Hippocampal formation (tissue), 2 donors: ENCODE measurements at regions not wholly inside any gene's neighbourhood (a gene's known extent, or its start where the extent isn't known, plus 50 kb on each side); places are given as distances from the start of the nearest gene placed in this dataset.
"Not testable (repeated sequence)": the region's sequence is repeated elsewhere in the genome, so short reads cannot be mapped to it uniquely, and the experiment has no call there.

Experiments used
- DNase-seq, 2 donors: peaks; one replicate each; lab custom pipeline; 2025; lab: John Stamatoyannopoulos, UW

- DNase-seq = no peak
Measured at GRCh38 chrX:13476384-13476783, 93.0 kb upstream of the EGFL6 start.

- no peak for DNase-seq
Measured at GRCh38 chrX:13474164-13474516, 95.3 kb upstream of the EGFL6 start.

- no peak for DNase-seq
Measured at GRCh38 chrX:13473442-13474163, 95.8 kb upstream of the EGFL6 start.

DNA sequence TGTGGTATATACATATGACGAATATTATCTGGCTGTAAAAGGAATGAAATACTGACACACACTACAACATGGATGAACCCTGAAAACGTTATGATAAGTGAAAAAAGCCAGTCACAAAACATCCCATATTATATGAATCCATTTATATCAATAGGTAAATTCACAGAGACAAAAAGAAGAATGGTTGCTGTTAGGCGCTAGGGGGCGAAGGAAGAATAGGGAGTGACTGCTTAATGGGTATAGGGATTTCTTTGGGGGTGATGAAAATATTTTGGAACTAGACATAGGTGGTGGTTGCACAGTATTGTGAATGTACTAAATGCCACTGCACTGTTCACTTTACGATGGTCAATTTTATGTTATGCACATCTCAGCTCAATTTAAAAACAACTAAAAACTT is 96.4 kb upstream of the EGFL6 start:
- no peak for DNase-seq

GRCh38 chrX:13471269-13471668 is 98.1 kb upstream of the EGFL6 start:
- no peak for DNase-seq

GRCh38 chrX:13470685-13470977 is 98.8 kb upstream of the EGFL6 start:
- DNase-seq = no peak

- no peak for DNase-seq
Measured at GRCh38 chrX:13469963-13470684, 99.3 kb upstream of the EGFL6 start.

DNA sequence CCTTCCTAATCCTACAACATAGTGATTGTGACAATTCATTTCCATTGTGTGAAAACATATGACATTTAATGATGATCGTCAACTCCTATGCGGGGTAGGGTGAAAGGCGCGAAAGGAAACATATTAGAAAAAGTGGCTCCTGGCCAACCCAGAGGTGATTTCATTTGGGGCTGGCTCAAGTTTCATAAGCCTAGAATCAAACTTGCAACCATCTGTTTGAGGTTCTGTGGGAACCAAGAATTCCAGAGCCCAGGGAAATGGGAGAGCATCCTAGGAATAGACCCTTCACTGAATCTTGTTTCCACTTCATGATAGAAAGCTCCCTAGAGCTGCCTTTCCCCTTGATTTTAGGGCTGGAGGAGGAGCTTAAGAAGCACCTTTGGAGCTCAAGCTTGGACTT is 101.3 kb upstream of the EGFL6 start:
- no peak for DNase-seq

DNA sequence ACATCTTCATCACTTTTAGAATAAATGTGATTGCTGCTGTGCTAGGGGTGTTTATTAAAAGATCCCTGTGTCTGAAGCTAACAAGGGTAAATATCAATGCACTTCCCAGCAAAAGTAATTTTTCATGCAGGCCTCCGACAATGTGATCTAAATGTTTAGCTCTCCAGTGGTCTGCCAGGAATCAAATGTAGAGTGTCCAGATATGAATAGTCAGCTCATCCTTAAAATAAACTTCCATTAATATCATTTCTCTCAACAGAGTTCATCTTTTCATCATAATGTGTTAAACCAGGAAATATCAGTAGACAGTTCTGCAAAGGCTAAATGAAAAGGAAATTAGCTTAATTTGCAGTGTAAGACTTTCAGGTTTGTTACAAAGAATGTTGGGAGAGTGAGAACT is 102.2 kb upstream of the EGFL6 start:
- DNase-seq = no peak

- no peak for DNase-seq
Measured at GRCh38 chrX:13464599-13465275, 104.7 kb upstream of the EGFL6 start.

GRCh38 chrX:13463608-13464007 is 105.8 kb upstream of the EGFL6 start:
- DNase-seq = no peak

DNA sequence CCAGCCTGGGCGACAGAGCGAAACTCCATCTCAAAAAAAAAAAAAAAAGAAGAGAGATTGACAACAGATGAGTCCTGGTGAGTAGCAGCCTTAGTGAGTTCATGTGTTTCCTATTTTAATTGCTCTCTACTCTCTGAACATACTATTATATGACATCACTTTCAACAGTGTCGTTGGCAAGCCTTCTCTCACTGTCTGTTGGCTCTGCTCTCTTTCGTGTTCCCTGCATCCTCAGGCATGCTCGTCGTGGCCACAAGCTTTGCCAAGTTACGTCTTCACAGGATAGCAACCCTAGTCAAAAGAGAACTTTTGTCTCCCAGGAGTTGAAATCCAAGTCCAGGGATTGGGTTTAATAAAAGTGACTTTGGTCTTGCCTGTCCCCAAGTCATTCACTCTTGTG is 117.1 kb upstream of the EGFL6 start:
- DNase-seq = no peak

DNA sequence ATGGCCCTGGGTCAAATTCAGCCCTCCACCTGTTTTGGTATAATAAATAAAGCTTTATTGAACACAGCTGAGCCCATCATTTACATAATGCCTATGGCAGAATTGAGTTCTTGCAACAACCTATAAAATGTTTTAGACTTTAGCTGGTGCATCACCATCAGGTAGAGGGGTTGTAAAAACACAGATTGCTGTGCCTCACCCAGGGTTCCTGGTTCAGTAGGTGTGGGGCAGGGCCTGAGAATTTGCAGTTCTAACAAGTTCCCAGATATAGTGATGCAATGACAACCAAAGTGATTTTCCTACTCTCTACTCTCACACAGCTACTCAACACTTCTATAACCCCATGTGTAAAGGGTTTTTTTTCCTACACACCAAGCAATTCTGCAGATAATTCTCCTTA is 120.0 kb upstream of the EGFL6 start:
- DNase-seq = no peak

- DNase-seq = no peak
Measured at GRCh38 chrX:13448941-13449340, 120.5 kb upstream of the EGFL6 start.

GRCh38 chrX:13441608-13442007 is 121.8 kb upstream of the ATXN3L start:
- not testable (repeated sequence) for DNase-seq

DNA sequence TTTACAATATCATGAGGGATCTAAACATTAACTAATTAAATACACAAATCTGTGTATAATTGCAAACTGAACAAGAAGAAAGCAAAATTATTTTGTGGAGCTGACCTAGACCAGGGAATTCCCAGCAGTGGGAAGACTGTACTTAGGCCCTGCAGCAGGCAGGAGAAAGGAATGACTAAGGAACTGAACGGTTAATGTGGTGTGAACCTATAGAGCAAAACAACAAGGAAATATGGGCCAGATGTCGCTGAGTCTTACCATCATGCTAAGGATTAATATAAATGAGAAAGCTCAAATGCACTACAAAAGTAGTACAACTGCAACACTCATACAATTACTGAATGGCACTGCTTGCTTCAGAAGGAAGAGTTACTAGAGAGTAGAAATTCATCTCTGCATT is 120.3 kb upstream of the ATXN3L start:
- no peak for DNase-seq

GRCh38 chrX:13433298-13433605 is 113.4 kb upstream of the ATXN3L start:
- no peak for DNase-seq

- no peak for DNase-seq
Measured at GRCh38 chrX:13432414-13433297, 112.8 kb upstream of the ATXN3L start.

- DNase-seq = no peak
Measured at GRCh38 chrX:13430136-13430827, 110.4 kb upstream of the ATXN3L start.

GRCh38 chrX:13428053-13428786 is 108.4 kb upstream of the ATXN3L start:
- DNase-seq = no peak

DNA sequence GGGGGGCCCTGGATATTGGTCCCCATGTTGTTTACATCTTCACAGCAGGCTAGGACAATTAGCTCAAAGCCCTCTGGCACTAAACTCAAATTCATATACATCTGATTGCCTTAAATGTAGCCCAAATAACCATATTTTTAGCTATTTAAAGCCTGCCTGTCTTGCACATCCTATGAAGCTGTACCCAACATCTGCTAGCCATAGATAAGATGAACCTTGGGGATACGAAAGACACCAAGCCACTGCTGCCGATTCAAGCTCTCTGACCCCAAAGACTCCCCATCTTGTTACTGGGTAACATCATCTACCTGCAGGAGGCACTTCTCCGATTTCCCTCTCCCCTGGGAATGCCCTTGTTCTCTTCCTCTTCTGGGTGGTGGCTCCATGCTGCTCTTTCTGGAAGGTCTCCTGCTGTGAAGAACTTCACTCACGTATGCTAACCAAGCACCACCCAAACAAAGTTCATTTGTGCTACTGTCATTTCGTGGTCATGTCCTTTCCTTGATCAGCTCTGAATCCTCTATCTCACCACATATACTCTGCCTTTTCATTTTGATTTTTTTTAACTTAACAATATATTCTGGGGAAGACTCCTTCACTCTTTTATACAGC is 107.7 kb upstream of the ATXN3L start:
- no peak for DNase-seq
